ENCODE measurements at regions not wholly inside any gene's neighbourhood (a gene's known extent, or its start where the extent isn't known, plus 50 kb on each side); places are given as distances from the start of the nearest gene placed in this dataset.

DNA sequence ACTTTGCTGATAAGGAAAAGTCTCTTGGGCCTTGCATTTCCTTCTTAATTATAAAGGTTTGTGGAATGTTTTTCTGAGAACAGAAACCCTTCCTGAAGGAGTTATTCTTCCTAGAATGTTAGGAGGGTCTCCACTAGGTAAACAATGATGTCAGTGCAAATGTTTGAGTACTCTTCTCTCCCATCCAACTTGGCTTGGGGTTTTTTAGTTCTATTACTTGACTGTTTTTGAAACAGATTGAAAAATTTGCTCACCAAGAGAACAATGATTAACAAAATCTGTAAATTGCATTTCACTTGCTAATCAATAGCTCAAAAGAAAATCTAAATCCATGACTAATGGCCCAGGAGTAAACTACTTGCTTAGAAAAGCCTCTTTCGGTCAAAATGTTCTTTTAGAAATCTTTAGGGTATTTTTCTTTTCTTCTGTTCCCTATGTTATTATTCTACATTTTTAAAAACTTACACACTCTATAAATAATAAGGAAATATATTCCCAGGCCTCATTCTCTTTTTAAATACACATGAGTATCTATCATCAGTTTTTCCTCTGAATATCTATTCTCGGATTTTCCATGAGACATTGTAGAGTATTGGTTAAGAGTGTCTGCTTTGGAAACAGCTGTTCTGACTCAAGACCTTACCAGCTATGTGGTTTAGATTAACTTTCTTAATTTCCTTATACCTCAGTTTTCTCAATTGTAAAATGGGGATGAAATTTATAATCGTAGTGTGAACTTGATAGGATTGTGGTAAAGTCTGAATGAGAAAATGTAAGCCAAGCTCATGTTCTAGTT, 234.2 kb upstream of the CITED2 start:
- no peak for TF ChIP-seq YY1 (IDR thresholded peaks at IDR 0.05; ENCODE audit: insufficient read depth, insufficient read length)
- no peak for TF ChIP-seq ZNF274 (IDR thresholded peaks at IDR 0.05; ENCODE audit: low read depth, low read length)
- no peak for TF ChIP-seq SUZ12 (IDR thresholded peaks at IDR 0.05; ENCODE audit: extremely low read depth, insufficient read depth, insufficient read length)
